ENCODE measurements at regions not wholly inside any gene's neighbourhood (a gene's known extent, or its start where the extent isn't known, plus 50 kb on each side); places are given as distances from the start of the nearest gene placed in this dataset.

- TF ChIP-seq CTCF (IDR thresholded peaks at IDR 0.05): no peak
- TF ChIP-seq POLR2A (IDR thresholded peaks at IDR 0.05): no peak
These were observed 114.0 kb upstream of the ENPEP start for GRCh38 chr4:110361921-110362320.
